ENCODE measurements at regions not wholly inside any gene's neighbourhood (a gene's known extent, or its start where the extent isn't known, plus 50 kb on each side); places are given as distances from the start of the nearest gene placed in this dataset.
"Not testable (repeated sequence)": the region's sequence is repeated elsewhere in the genome, so short reads cannot be mapped to it uniquely, and the experiment has no call there.

- no peak for DNase-seq (ENCODE audit: low spot score)
Observed at GRCh38 chr10:131532745-131533341, 221.3 kb upstream of the TCERG1L start.

DNA sequence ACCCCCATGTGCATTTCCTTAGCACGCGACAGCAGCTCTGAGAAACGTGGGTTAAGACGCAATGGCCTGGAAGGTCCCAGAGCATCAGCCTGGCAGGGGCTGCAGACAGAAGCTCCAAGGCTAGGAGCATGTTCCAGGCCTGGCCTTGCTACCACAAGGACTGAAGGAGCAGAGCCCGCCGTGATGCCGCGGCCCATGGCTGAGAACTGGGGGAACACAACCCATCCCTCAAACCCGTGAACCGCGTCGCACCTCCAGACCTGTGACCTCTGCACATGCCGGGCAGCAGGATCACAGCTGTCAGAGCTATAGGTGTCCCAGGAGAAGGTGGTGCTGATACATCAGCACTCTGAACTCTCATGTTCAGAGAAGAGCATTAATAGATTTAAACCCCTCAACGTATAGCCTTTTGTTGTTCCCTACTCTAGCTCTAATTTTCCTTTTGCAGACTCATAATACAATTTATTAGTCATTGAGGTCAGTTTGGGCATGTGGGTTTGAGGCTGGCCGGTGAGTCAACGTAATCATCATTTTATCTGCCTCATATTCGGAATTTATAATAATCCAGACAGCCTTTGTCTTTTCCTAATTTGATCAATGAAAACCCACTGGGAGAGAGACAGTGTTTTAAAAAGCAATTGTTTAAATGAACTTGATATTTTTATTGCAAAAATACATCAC, 222.5 kb upstream of the TCERG1L start:
- no peak for DNase-seq (ENCODE audit: low spot score)

DNA sequence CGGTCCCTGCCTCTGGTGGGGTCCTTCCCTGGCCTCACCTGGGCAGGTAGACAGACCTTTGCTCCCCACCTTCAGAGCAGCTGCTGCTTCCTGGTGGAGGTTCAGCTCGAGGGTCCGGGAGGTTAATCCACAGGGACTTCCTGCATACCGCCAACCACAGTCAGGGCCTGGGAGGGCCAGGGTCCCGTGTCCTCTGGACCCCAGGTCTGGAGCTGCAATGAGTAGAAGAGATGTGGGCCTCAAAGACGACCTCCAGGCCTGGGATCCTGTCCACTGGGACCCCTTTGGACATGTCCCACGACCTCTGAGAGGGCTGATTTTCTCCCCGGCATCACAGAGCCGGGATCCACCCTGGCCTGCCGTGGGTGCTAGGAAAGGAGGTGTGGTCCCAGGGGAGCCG, 223.3 kb upstream of the TCERG1L start:
- DNase-seq (ENCODE audit: low spot score), result no peak

DNA sequence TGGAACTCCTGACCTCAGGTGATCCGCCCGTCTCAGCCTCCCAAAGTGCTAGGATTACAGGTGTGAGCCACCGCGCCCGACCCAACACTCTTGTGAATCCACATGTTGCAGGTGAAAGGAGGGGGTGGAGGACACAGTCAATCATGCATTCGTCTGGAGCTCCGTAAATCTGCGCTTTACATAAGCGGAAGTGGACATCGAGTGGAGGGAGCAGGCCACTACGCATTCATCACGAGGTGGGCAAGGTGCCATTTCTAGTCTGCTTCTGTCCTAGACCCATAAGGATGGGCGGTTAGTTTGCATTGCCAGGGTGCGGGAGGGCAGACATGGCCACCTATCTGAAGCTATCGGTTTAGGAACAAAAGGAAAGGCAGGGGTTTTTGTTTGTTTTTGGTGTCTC, 225.2 kb upstream of the TCERG1L start:
- DNase-seq (ENCODE audit: low spot score), result no peak

- DNase-seq (ENCODE audit: low spot score), result no peak
Observed at GRCh38 chr10:131537281-131537680, 225.8 kb upstream of the TCERG1L start.

GRCh38 chr10:131544495-131544894, 233.0 kb upstream of the TCERG1L start:
- DNase-seq (ENCODE audit: low spot score), result no peak

DNA sequence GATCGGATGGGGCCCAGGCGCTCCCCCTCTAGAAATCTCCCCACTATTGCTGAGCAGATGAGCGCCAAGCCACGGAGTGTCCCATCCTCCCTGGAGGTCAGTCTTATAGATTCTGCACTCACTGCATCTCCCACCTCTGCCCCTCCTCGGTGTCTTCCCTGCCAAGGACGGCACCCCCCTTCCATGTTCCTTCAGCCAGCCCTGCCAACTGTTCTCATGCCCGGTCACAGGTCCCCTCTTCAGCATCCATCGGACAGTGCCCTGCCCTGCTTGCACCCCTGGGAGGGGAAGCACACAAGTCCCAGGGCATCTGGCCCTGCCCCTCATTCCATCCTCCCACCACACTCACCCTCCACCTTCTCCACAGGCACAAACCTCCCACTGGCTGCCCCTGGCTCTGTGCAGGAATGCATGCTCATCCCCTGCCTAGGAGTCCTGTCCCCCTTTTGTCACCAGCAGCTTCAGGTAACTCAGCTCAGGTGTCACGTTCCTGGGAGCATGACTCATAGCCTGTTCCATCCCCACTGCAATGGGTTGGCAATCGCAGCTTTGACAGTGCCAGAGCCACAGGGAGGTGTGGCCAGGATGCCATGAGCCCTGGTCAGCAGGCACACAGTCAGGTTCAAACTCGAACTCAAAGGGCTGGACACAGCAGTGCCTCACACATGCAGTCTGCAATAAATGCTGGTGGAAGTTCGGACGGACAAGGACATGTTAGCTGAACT, 234.7 kb upstream of the TCERG1L start:
- DNase-seq (ENCODE audit: low spot score), result no peak

DNA sequence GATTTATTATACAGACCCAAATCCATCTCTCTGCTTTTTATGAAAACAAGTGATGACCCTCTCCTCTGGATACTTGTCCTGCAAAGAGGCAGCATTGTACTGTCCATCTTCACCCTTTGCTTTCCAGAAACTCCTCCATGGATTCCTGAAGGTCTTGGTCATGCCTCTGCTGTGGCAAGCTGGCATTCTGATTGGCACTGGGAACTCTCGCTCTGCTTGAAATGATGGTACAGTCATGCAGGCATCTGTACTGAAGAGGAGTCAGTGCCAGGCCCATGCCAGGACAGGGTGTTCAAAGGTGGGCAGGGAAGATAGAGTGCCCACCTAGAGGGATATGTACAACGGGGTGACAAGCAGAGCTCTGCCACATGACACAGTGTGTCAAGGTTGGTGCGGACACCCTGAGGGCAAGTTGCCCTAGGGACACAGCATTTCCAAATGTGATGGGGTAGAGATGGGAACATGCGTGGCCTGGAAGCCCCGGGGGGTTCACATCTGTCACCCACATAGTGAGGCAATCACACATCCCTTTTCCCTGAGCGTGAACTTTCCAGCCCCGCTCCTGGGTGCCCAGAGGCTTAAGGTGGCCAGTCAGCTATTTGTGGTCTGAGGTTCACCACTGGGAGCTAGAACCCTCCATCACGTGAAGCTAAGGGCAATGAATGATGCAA, 235.7 kb upstream of the TCERG1L start:
- no peak for DNase-seq (ENCODE audit: low spot score)

- no peak for DNase-seq (ENCODE audit: low spot score)
Observed at GRCh38 chr10:131548176-131548575, 236.7 kb upstream of the TCERG1L start.

DNA sequence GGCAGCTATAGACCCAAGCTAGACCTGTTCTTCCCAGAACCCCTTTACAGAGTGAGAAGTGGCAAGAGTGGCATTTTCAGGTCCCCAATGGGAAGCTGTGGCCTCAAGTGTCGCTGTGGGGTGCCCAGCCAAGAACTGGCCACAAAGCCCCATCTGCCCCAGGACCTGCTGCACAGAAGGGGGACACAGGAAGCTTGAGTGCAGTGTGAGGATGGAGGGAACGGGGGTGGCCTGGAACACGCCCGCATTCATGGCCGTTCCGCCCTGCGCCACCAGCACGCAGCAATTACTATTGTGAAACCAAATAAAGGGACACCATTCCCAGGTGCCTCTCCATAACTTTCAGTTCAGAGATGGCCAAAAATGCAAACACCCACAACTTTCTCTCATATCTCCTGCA, 237.6 kb upstream of the TCERG1L start:
- DNase-seq (ENCODE audit: low spot score), result no peak

- DNase-seq (ENCODE audit: low spot score), result no peak
Observed at GRCh38 chr10:131553121-131553520, 241.6 kb upstream of the TCERG1L start.

- DNase-seq (ENCODE audit: low spot score), result no peak
Observed at GRCh38 chr10:131553581-131553980, 242.1 kb upstream of the TCERG1L start.

DNA sequence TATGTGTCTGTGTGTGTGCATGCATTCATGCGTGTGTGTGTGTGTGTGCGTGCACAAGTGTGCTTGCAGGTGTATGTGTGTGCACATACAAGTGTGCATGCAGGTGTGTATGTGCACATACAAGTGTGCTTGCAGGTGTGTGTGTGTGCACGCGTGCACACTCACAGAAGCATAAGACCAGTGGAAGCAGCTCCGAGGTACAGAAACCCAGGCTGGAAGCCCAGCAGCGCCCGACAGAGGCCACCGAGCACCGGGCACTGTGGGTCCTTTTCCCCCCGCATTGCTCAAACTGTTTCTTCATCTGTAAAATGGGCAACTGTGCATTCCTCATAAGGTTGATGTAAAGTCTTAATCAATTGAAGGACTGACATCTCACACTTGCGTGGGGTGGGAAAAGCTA, 243.3 kb upstream of the TCERG1L start:
- DNase-seq (ENCODE audit: low spot score), result no peak

- DNase-seq (ENCODE audit: low spot score), result no peak
Observed at GRCh38 chr10:131555406-131555805, 243.9 kb upstream of the TCERG1L start.

- DNase-seq (ENCODE audit: low spot score), result no peak
Observed at GRCh38 chr10:131556061-131556896, 244.8 kb upstream of the TCERG1L start.

- no peak for DNase-seq (ENCODE audit: low spot score)
Observed at GRCh38 chr10:131556897-131557495, 245.5 kb upstream of the TCERG1L start.

DNA sequence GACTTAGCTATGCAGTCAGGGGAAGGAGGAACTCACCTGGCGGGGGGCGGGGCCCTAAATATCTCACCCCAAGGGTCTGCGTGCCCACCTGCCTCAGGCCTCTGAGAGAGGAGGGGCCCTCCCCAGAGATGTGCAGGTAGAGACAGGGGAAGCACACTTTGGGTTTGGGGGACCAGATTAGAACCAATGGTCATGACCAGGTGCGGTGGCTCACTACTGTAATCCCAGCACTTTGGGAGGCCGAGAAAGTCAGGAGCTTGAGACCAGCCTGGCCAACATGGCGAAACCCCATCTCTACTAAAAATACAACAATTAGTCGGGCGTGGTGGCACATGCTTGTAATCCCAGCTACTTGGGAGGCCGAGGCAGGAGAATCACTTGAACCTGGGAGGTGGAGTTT, 246.4 kb upstream of the TCERG1L start:
- DNase-seq (ENCODE audit: low spot score), result not testable (repeated sequence)

DNA sequence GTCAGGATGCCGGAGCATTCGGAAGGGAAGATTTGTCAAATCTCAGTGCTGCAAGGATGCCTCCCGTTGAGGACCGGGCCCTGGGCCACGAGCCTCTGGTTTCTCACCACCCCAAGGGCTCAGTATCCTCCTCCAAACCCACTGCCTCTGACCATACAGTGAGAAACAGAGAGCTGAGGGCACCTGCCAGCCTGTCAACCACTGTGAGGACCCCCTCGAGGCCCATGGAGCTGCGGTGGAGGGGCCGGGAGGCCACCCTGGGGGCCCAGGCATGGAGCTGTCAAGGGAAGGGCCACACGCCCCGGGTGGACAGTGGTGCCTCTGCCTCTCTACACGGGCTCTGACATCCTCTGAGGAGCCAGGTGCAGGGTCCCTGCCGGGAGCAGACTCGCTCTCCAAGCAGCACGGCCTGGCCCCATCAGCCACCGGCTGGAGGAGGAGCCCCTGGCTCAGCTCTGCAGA, 248.0 kb upstream of the TCERG1L start:
- no peak for DNase-seq (ENCODE audit: low spot score)

- no peak for DNase-seq (ENCODE audit: low spot score)
Observed at GRCh38 chr10:131560166-131560565, 248.6 kb upstream of the TCERG1L start.

DNA sequence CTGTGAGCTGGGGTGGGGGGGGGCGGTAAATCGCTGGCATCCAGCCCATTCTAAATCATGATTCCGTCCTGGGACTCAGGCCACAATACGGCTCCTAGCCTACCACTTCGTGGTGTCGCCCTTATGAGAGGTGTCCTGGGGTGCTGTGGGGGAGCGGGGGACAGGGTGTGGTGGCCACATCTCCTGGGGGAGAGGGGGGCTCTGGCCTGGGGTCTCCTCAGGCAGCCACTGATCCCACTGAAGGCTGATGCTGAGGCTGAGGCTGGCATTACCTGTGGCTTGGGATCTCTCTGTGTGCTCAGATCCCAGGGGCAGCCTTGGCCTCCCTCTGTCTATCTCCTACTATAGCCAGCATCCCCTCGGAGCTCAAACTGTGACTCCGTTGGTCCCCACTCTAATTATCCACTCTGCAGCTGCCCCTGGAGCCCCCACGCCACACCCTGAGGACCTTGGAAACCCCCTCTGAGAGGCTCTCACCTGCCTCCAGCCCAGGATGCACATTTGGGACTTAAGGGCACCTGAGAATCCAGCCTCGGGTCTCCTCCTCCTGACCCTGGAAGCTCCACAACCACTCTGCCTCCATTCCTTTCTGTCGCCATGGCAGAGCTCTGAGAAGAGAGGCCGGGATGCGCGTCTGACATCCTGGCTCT, 249.3 kb upstream of the TCERG1L start:
- DNase-seq (ENCODE audit: low spot score), result no peak

- DNase-seq (ENCODE audit: low spot score), result no peak
Observed at GRCh38 chr10:131561897-131562296, 250.4 kb upstream of the TCERG1L start.
